Endothelial cell of umbilical vein (primary cell): ENCODE measurements at regions not wholly inside any gene's neighbourhood (a gene's known extent, or its start where the extent isn't known, plus 50 kb on each side); places are given as distances from the start of the nearest gene placed in this dataset.

ENCODE experiments used
- BruUV-seq: library from RNA; stranded (reverse); fragments of 400-500 nt; replicated peaks from 2 replicates; lab custom pipeline; 2021; lab: Mats Ljungman, UMichigan
- CTCF ChIA-PET: fragments of 300-600, 350-600 bp; sonication (Branson Sonifier 250); formaldehyde crosslinking; loops from one replicate; lab custom pipeline; 2021; ENCODE audit warnings: antibody characterized with exemption, inconsistent platforms; lab: Charles Lee
- POLR2A ChIA-PET: fragments of 300-600, 350-600 bp; sonication (Branson Sonifier 250); formaldehyde crosslinking; loops from one replicate; lab custom pipeline; 2021; ENCODE audit warnings: antibody characterized with exemption, inconsistent platforms; lab: Charles Lee
- DNase-seq: peaks from one replicate; pipeline ENCODE4 v3.0.0-alpha.2; 2011; ENCODE audit warnings: low read depth, low spot score
- FAIRE-seq: peaks from 2 replicates; lab custom pipeline; 2011; peaks lifted over from hg19 to GRCh38; lab: Jason Lieb, UNC
- H2AFZ ChIP-seq: 2 replicates; pipeline ENCODE4 v1.6.0; 2012; ENCODE audit warnings: low read depth, low read length, control low read depth, inconsistent platforms
- H3K27ac ChIP-seq: 2 replicates; pipeline ENCODE4 v1.5.1; 2011; ENCODE audit warnings: low read depth, mild to moderate bottlenecking, control low read depth, low read length, moderate library complexity; ENCODE audit not compliant: insufficient read depth
- H3K27me3 ChIP-seq, 2 experiments: 2 replicates each; pipeline versions ENCODE4 v1.6.0 to v1.6.1; 2011; ENCODE audit warnings: low read length in 2 of 2, mixed read lengths in 1 of 2; ENCODE audit not compliant: control insufficient read depth in 2 of 2, insufficient read depth in 2 of 2
- H3K36me3 ChIP-seq, 2 experiments: 2 replicates in 1 of 2; 3 replicates in 1 of 2; pipeline ENCODE4 v1.5.1; 2011; ENCODE audit warnings: low read length in 2 of 2, mild to moderate bottlenecking in 1 of 2, moderate library complexity in 1 of 2; ENCODE audit not compliant: control insufficient read depth in 2 of 2, insufficient read depth in 2 of 2; ENCODE audit errors: extremely low read depth in 1 of 2
- H3K4me1 ChIP-seq: 3 replicates; pipeline ENCODE4 v1.5.1; 2011; ENCODE audit warnings: mild to moderate bottlenecking, low read length; ENCODE audit not compliant: control insufficient read depth, insufficient read depth; ENCODE audit errors: extremely low read depth
- H3K4me2 ChIP-seq: 2 replicates; pipeline ENCODE4 v1.6.1; 2011; ENCODE audit warnings: low read length, control low read depth, mixed read lengths; ENCODE audit not compliant: insufficient read depth
- H3K4me3 ChIP-seq, 3 experiments: fragments of 200-600 bp in 1 of 3; sonication (generic), shearing (Covaris generic) in 1 of 3; replicated peaks in 1 of 3; 2 replicates each; pipeline ENCODE4 v1.5.1; 2011 to 2016; ENCODE audit warnings: control low read depth in 3 of 3, low read length in 3 of 3, mild to moderate bottlenecking in 2 of 3, inconsistent platforms in 1 of 3, low read depth in 1 of 3, moderate library complexity in 1 of 3; ENCODE audit not compliant: insufficient read depth in 1 of 3
- H3K79me2 ChIP-seq: 2 replicates; pipeline ENCODE4 v1.6.0; 2012; ENCODE audit warnings: low read length, inconsistent platforms; ENCODE audit not compliant: control insufficient read depth, insufficient read depth
- H3K9ac ChIP-seq: replicated peaks from 2 replicates; pipeline ENCODE3; 2011; ENCODE audit warnings: low read length, control low read depth; ENCODE audit not compliant: insufficient read depth; ENCODE audit errors: extremely low read depth
- H3K9me1 ChIP-seq: replicated peaks from 3 replicates; pipeline ENCODE4 v1.6.0; 2011; ENCODE audit warnings: mild to moderate bottlenecking, low read length; ENCODE audit not compliant: control insufficient read depth, insufficient read depth; ENCODE audit errors: extremely low read depth
- H3K9me3 ChIP-seq: replicated peaks from 2 replicates; pipeline ENCODE4 v1.5.1; 2012; ENCODE audit warnings: low read length, inconsistent platforms; ENCODE audit not compliant: control insufficient read depth, insufficient read depth
- H4K20me1 ChIP-seq: replicated peaks from 2 replicates; pipeline ENCODE3; 2011; ENCODE audit warnings: mild to moderate bottlenecking, low read length; ENCODE audit not compliant: control insufficient read depth, insufficient read depth; ENCODE audit errors: extremely low read depth
- EZH2 ChIP-seq: IDR thresholded peaks from 2 replicates; pipeline ENCODE4 v1.6.1; 2012; ENCODE audit warnings: borderline replicate concordance, low read depth, mild to moderate bottlenecking, moderate library complexity, low read length, inconsistent platforms; ENCODE audit not compliant: severe bottlenecking
- FOS ChIP-seq: IDR thresholded peaks from 2 replicates; pipeline ENCODE4 v1.6.1; 2011; ENCODE audit warnings: mild to moderate bottlenecking, low read length, moderate library complexity, borderline replicate concordance; ENCODE audit not compliant: insufficient read depth
- GATA2 ChIP-seq: IDR thresholded peaks from 2 replicates; pipeline ENCODE4 v1.7.0; 2011; ENCODE audit warnings: low read depth, mild to moderate bottlenecking, moderate library complexity, mixed read lengths, low read length; ENCODE audit not compliant: insufficient read length, insufficient read depth
- JUN ChIP-seq: IDR thresholded peaks from 2 replicates; pipeline ENCODE4 v1.6.1; 2011; ENCODE audit warnings: borderline replicate concordance, low read depth; ENCODE audit not compliant: insufficient read length, insufficient read depth
- MYC ChIP-seq: IDR thresholded peaks from one replicate; pipeline ENCODE4 v1.6.1; 2011; ENCODE audit warnings: mild to moderate bottlenecking, low read depth, low read length
- POLR2A ChIP-seq: IDR thresholded peaks from 2 replicates; pipeline ENCODE4 v1.6.1; 2012; ENCODE audit warnings: low read depth, mild to moderate bottlenecking, control low read depth, low read length
- POLR2AphosphoS5 ChIP-seq: IDR thresholded peaks from 2 replicates; pipeline ENCODE4 v1.6.1; 2012; ENCODE audit warnings: low read depth, mild to moderate bottlenecking, control low read depth, low read length, moderate library complexity; ENCODE audit not compliant: insufficient read depth
- dilution Hi-C: fragments of 300-500 bp; cut with MboI; formaldehyde crosslinking; loops from one replicate; pipeline ENCODE4 v1.15.0; 2019; ENCODE audit warnings: low sequenced_read_pairs; ENCODE audit not compliant: extremely low pct_ligation_motif_present
- intact Hi-C: fragments of 100-400 bp; cut with micrococcal nuclease; formaldehyde crosslinking; loops from one replicate; pipeline ENCODE4 v1.10.0; 2022
- TF ChIP-seq, protein P1 (sequence below), 2 donors: IDR thresholded peaks; 1 replicate in 1 of 2; 2 replicates in 1 of 2; pipeline ENCODE4 v1.5.1; 2011; ENCODE audit warnings: low read length in 2 of 2, mild to moderate bottlenecking in 2 of 2, moderate library complexity in 2 of 2, control low read depth in 1 of 2, inconsistent platforms in 1 of 2, low read depth in 1 of 2; ENCODE audit not compliant: insufficient read depth in 1 of 2; ENCODE audit errors: extremely low read depth in 1 of 2
- TF ChIP-seq, protein P2 (sequence below): IDR thresholded peaks from 2 replicates; pipeline ENCODE4 v1.6.1; 2011; ENCODE audit not compliant: insufficient read depth, insufficient read length

DNA sequence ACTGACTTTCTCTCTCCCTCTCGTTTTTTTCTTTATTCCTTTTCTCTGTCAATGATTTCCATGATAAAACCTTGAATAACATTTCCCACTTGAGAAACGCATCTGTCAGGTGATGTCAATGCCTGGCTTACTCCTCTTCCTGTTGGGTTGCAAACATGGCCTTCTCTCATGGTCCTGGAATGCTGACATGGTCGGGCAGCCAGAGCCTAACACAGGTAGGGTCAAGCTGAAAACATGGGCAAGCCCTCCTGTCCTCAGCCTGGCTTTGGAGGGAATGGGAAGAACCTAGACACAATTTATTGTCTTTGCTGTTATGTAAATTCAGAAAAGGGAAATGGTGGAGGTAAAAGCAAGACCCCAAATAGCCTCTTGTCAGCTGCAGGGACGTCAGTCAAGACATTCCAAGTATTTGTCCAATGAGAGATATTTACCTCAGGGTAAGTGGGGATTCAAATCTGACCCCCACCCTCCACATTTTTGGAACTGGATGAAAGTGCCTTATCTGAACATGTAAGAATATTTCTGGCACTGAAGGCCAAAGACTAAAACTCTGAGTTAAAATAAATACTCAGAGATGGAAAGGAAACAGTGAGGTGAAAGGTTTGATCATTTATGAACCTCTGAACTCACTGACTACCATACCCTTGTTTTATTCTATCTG, 473.8 kb downstream of the SPRY1 start:
- Histone ChIP-seq H3K9me1 (no peaks in the 10 kb centered on the region), H3K36me3 (no peaks in the 10 kb centered on the region), H3K4me2 (no peak overlapping the region), H2AFZ (no peak overlapping the region), H3K27ac (no peak overlapping the region), H4K20me1 (no peaks in the 10 kb centered on the region), H3K4me3 (no peak overlapping the region), H3K27me3 (no peaks in the 10 kb centered on the region), H3K9ac (no peak overlapping the region), H3K9me3 (no peaks in the 10 kb centered on the region), H3K4me1 (no peaks in the 10 kb centered on the region), H3K79me2 (no peaks in the 10 kb centered on the region)
- BruUV-seq: no TSS peak
- TF ChIP-seq GATA2: no peak
- TF ChIP-seq EZH2: no peak
- TF ChIP-seq JUN: no peak
- no peak for TF ChIP-seq POLR2AphosphoS5
- TF ChIP-seq, protein P1, sequence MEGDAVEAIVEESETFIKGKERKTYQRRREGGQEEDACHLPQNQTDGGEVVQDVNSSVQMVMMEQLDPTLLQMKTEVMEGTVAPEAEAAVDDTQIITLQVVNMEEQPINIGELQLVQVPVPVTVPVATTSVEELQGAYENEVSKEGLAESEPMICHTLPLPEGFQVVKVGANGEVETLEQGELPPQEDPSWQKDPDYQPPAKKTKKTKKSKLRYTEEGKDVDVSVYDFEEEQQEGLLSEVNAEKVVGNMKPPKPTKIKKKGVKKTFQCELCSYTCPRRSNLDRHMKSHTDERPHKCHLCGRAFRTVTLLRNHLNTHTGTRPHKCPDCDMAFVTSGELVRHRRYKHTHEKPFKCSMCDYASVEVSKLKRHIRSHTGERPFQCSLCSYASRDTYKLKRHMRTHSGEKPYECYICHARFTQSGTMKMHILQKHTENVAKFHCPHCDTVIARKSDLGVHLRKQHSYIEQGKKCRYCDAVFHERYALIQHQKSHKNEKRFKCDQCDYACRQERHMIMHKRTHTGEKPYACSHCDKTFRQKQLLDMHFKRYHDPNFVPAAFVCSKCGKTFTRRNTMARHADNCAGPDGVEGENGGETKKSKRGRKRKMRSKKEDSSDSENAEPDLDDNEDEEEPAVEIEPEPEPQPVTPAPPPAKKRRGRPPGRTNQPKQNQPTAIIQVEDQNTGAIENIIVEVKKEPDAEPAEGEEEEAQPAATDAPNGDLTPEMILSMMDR (IDR thresholded peaks at IDR 0.05; ENCODE audit: extremely low read depth in 1 of 2, insufficient read depth in 1 of 2, low read depth in 1 of 2, low read length in 2 of 2): no peak
- no peak for TF ChIP-seq FOS
- TF ChIP-seq POLR2A: no peak
- no peak for TF ChIP-seq MYC
- TF ChIP-seq, protein P2, sequence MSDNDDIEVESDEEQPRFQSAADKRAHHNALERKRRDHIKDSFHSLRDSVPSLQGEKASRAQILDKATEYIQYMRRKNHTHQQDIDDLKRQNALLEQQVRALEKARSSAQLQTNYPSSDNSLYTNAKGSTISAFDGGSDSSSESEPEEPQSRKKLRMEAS: no peak
- intact Hi-C loops (no loop called here), dilution Hi-C loops (no loop called here)
- FAIRE-seq: no peak
- ChIA-PET CTCF (no interaction called here), POLR2A (no interaction called here)
- no peak for DNase-seq
